Peyer's patch (tissue), 4 donors: ENCODE measurements at regions not wholly inside any gene's neighbourhood (a gene's known extent, or its start where the extent isn't known, plus 50 kb on each side); places are given as distances from the start of the nearest gene placed in this dataset.

Source experiments
- CTCF ChIP-seq, 6 experiments: fragments of 450-650 bp in 4 of 6; fragments of 200-600 bp in 2 of 6; sonication (generic) in 1 of 6; IDR thresholded peaks; one replicate each; pipeline ENCODE4 v1.5.1; 2017 to 2019; ENCODE audit warnings: antibody characterized with exemption in 6 of 6, mild to moderate bottlenecking in 3 of 6, moderate library complexity in 1 of 6
- POLR2A ChIP-seq, 2 donors: fragments of 450-650 bp; IDR thresholded peaks; one replicate each; pipeline ENCODE4 v1.5.1; 2017; ENCODE audit warnings: antibody characterized with exemption in 2 of 2, mild to moderate bottlenecking in 2 of 2, moderate library complexity in 2 of 2

GRCh38 chr10:55141892-55142291 lies 340.9 kb upstream of the PCDH15 start:
- TF ChIP-seq POLR2A (IDR thresholded peaks at IDR 0.05), result no peak
- TF ChIP-seq CTCF (IDR thresholded peaks at IDR 0.05), result no peak
